HepG2 (cell line): ENCODE measurements at regions not wholly inside any gene's neighbourhood (a gene's known extent, or its start where the extent isn't known, plus 50 kb on each side); places are given as distances from the start of the nearest gene placed in this dataset.

Source experiments
- CEBPB ChIP-seq: IDR thresholded peaks from 2 replicates; pipeline ENCODE4 v1.6.1; 2011; ENCODE audit warnings: low read depth, low read length, improper control_type of control experiment, borderline replicate concordance
- CHD2 ChIP-seq: IDR thresholded peaks from 2 replicates; pipeline ENCODE4 v1.6.1; 2011; ENCODE audit warnings: low read depth, low read length, improper control_type of control experiment
- ETV6 ChIP-seq: sonication (generic); formaldehyde crosslinking; conservative IDR thresholded peaks from 2 replicates; pipeline ENCODE4 v1.4.0; 2020; ENCODE audit warnings: missing genetic modification reagents
- POLR2AphosphoS5 ChIP-seq: IDR thresholded peaks from 2 replicates; pipeline ENCODE4 v1.6.1; 2012; ENCODE audit warnings: low read depth, low read length
- TARDBP ChIP-seq: sonication (generic); formaldehyde crosslinking; IDR thresholded peaks from 2 replicates; pipeline ENCODE4 v1.8.0; 2022; ENCODE audit warnings: mild to moderate bottlenecking, missing genetic modification reagents
- ZBTB43 ChIP-seq: sonication (generic); formaldehyde crosslinking; conservative IDR thresholded peaks from 2 replicates; pipeline ENCODE4 v1.4.0; 2020; ENCODE audit warnings: missing genetic modification reagents
- ZBTB7A ChIP-seq: sonication (generic); formaldehyde crosslinking; IDR thresholded peaks from 2 replicates; pipeline ENCODE4 v1.8.0; 2022; ENCODE audit warnings: mild to moderate bottlenecking, missing genetic modification reagents
- ZBTB8A ChIP-seq: sonication (generic); formaldehyde crosslinking; IDR thresholded peaks from 2 replicates; pipeline ENCODE4 v1.4.0; 2020; ENCODE audit warnings: mild to moderate bottlenecking, low read depth, missing genetic modification reagents, borderline replicate concordance
- ZNF207 ChIP-seq: fragments of 450-650 bp; IDR thresholded peaks from 2 replicates; pipeline ENCODE4 v1.6.1; 2016; ENCODE audit warnings: antibody characterized with exemption, borderline replicate concordance
- TF ChIP-seq, protein P1 (sequence below): sonication (generic); formaldehyde crosslinking; IDR thresholded peaks from 2 replicates; pipeline ENCODE4 v1.4.0; 2020; ENCODE audit warnings: missing genetic modification reagents, low read depth, mild to moderate bottlenecking, borderline replicate concordance
- TF ChIP-seq, protein P2 (sequence below): sonication (generic); formaldehyde crosslinking; IDR thresholded peaks from 2 replicates; pipeline ENCODE4 v1.5.0; 2020; ENCODE audit warnings: mild to moderate bottlenecking, missing genetic modification reagents, moderate library complexity

DNA sequence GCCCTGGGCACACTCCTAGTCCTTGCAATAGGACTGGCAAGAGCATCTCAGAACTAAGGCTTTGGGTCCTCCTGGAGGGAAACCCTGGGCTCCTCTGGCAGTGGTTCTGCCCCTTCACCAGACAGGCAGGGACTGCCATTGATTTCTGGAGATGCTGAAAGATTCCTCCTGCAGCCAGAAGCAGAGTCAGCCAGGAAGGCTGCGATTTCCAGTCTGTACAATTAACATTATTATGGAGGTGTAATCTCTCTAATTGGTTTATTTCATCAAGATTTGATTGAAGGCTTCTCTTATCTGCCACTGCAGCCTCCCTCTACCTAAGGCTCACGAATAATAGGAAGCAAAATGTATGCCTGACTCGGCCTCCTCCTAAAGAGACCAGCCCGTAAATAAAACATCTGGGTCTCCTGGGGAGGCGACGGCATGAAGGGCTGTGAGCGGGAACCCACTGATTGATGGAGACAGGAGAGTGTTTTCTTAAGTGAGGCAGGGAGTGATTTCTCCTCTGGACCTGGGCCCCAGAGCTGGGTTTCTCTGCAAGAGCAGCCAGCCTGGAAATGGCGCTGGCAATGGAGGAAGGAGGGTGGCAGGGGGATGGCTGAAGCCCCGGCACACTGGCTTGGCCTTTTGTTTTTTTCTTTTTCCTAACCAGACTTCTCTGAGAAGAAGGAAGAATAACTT lies 689.6 kb downstream of the DHX35 start:
- TF ChIP-seq ZBTB43 (no peak), CEBPB (no peak), CHD2 (no peak), ZNF207 (no peak), TARDBP (CRISPR knock-in tag) (no peak), POLR2AphosphoS5 (no peak), ETV6 (CRISPR knock-in tag) (no peak), ZBTB7A (no peak), ZBTB8A (CRISPR knock-in tag) (no peak)
- TF ChIP-seq, protein P1, sequence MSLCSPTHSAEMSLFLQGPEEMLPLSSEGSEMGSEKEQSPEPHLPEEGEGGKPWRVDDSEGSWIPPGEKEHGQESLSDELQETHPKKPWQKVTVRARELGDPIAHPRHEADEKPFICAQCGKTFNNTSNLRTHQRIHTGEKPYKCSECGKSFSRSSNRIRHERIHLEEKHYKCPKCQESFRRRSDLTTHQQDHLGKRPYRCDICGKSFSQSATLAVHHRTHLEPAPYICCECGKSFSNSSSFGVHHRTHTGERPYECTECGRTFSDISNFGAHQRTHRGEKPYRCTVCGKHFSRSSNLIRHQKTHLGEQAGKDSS (CRISPR knock-in tag): no peak
- TF ChIP-seq, protein P2, sequence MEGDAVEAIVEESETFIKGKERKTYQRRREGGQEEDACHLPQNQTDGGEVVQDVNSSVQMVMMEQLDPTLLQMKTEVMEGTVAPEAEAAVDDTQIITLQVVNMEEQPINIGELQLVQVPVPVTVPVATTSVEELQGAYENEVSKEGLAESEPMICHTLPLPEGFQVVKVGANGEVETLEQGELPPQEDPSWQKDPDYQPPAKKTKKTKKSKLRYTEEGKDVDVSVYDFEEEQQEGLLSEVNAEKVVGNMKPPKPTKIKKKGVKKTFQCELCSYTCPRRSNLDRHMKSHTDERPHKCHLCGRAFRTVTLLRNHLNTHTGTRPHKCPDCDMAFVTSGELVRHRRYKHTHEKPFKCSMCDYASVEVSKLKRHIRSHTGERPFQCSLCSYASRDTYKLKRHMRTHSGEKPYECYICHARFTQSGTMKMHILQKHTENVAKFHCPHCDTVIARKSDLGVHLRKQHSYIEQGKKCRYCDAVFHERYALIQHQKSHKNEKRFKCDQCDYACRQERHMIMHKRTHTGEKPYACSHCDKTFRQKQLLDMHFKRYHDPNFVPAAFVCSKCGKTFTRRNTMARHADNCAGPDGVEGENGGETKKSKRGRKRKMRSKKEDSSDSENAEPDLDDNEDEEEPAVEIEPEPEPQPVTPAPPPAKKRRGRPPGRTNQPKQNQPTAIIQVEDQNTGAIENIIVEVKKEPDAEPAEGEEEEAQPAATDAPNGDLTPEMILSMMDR (CRISPR knock-in tag): no peak
